ENCODE measurements at regions not wholly inside any gene's neighbourhood (a gene's known extent, or its start where the extent isn't known, plus 50 kb on each side); places are given as distances from the start of the nearest gene placed in this dataset.
"Not testable (repeated sequence)": the region's sequence is repeated elsewhere in the genome, so short reads cannot be mapped to it uniquely, and the experiment has no call there.

GRCh38 chr6:92648364-92649086 lies 770.8 kb downstream of the EPHA7 start:
- intact Hi-C loops (cut with micrococcal nuclease; ENCODE audit: unreplicated experiment), result loop anchor here (10.0 kb wide), 2 partner anchors 524 to 1314 kb away; no protein-coding TSS in a partner anchor
- no peak for DNase-seq
- CTCF ChIA-PET, result no interaction called here
- H3K27ac ChIP-seq, result no peak overlapping the region
- no peaks in the 10 kb centered on the region for H3K27me3 ChIP-seq (ENCODE audit: insufficient read depth, low read depth)
- BruUV-seq (replicated peaks), result no TSS peak
- H3K36me3 ChIP-seq (ENCODE audit: low read depth), result no peaks in the 10 kb centered on the region
- no peaks in the 10 kb centered on the region for H3F3A ChIP-seq (ENCODE audit: insufficient read depth, low read depth)
- no peak overlapping the region for H3K4me2 ChIP-seq
- H3K79me2 ChIP-seq (ENCODE audit: low read depth), result no peaks in the 10 kb centered on the region
- H4K20me1 ChIP-seq (ENCODE audit: insufficient read depth), result no peaks in the 10 kb centered on the region
- POLR2A ChIA-PET (ENCODE audit: unreplicated experiment), result no interaction called here
- TF ChIP-seq EZH2 (IDR thresholded peaks at IDR 0.05; ENCODE audit: low read depth), result no peak
- no peak for TF ChIP-seq CTCF (conservative IDR thresholded peaks at IDR 0.05)
- no peaks in the 10 kb centered on the region for H3K9me3 ChIP-seq (ENCODE audit: insufficient read depth, low read depth)
- H3K9me2 ChIP-seq (ENCODE audit: insufficient read depth), result no peaks in the 10 kb centered on the region
- H3K4me3 ChIP-seq, result no peak overlapping the region
- H2AFZ ChIP-seq, result no peak overlapping the region
- no peaks in the 10 kb centered on the region for H3K4me1 ChIP-seq (replicated peaks; ENCODE audit: insufficient read depth)

GRCh38 chr6:92647630-92648029 lies 771.7 kb downstream of the EPHA7 start:
- intact Hi-C loops (cut with micrococcal nuclease; ENCODE audit: unreplicated experiment), result loop anchor here (10.0 kb wide), 2 partner anchors 523 to 1313 kb away; no protein-coding TSS in a partner anchor
- no TSS peak for BruUV-seq (replicated peaks)
- peak in 1 of 2 experiments; percentile 24 for DNase-seq
- ChIA-PET CTCF (no interaction called here), POLR2A (ENCODE audit: unreplicated experiment) (no interaction called here)
- Histone ChIP-seq H3K9me2 (ENCODE audit: insufficient read depth) (no peaks in the 10 kb centered on the region), H3K27ac (no peak overlapping the region), H3K4me2 (no peak overlapping the region), H4K20me1 (ENCODE audit: insufficient read depth) (no peaks in the 10 kb centered on the region), H3K36me3 (ENCODE audit: low read depth) (no peaks in the 10 kb centered on the region), H3K27me3 (ENCODE audit: insufficient read depth, low read depth) (no peaks in the 10 kb centered on the region), H3K9me3 (ENCODE audit: insufficient read depth, low read depth) (no peaks in the 10 kb centered on the region), H3K4me1 (replicated peaks; ENCODE audit: insufficient read depth) (no peaks in the 10 kb centered on the region), H3F3A (ENCODE audit: insufficient read depth, low read depth) (no peaks in the 10 kb centered on the region), H2AFZ (no peak overlapping the region), H3K4me3 (no peak overlapping the region), H3K79me2 (ENCODE audit: low read depth) (no peaks in the 10 kb centered on the region)
- TF ChIP-seq EZH2 (IDR thresholded peaks at IDR 0.05; ENCODE audit: low read depth) (no peak), CTCF (conservative IDR thresholded peaks at IDR 0.05) (no peak)

- H3K36me3 ChIP-seq (ENCODE audit: low read depth); H2AFZ ChIP-seq; H3K79me2 ChIP-seq (ENCODE audit: low read depth); H3K27ac ChIP-seq; H3K9me2 ChIP-seq (ENCODE audit: insufficient read depth); H3K9me3 ChIP-seq (ENCODE audit: insufficient read depth, low read depth); H4K20me1 ChIP-seq (ENCODE audit: insufficient read depth); H3K4me2 ChIP-seq; H3K27me3 ChIP-seq (ENCODE audit: insufficient read depth, low read depth); H3F3A ChIP-seq (ENCODE audit: insufficient read depth, low read depth); BruUV-seq (replicated peaks); POLR2A ChIA-PET (ENCODE audit: unreplicated experiment); H3K4me1 ChIP-seq (replicated peaks; ENCODE audit: insufficient read depth); H3K4me3 ChIP-seq: not testable (repeated sequence)
- peak; percentile 74 for TF ChIP-seq CTCF (conservative IDR thresholded peaks at IDR 0.05)
- intact Hi-C loops (cut with micrococcal nuclease; ENCODE audit: unreplicated experiment), result loop anchor here (5.0 to 10.0 kb wide), 3 partner anchors 519 to 1702 kb away; no protein-coding TSS in a partner anchor
- CTCF ChIA-PET, result interaction anchor here (0.5 kb wide), 1 partner anchor 1562 kb away, joined by 4 read pairs; no protein-coding TSS in a partner anchor
- peak in 1 of 2 experiments; percentile 38 for DNase-seq
These were observed 775.1 kb downstream of the EPHA7 start for GRCh38 chr6:92644104-92644791.
